Gastroesophageal sphincter (tissue), 3 donors: ENCODE measurements at regions not wholly inside any gene's neighbourhood (a gene's known extent, or its start where the extent isn't known, plus 50 kb on each side); places are given as distances from the start of the nearest gene placed in this dataset.

Source experiments
- CTCF ChIP-seq, 4 experiments: fragments of 200-600 bp in 2 of 4; fragments of 450-650 bp in 2 of 4; sonication (generic) in 1 of 4; IDR thresholded peaks; one replicate each; pipeline ENCODE4 v1.5.1; 2017 to 2019; ENCODE audit warnings: antibody characterized with exemption in 4 of 4, mild to moderate bottlenecking in 2 of 4, moderate library complexity in 2 of 4
- EP300 ChIP-seq: sonication (generic); formaldehyde crosslinking; IDR thresholded peaks from one replicate; pipeline ENCODE4 v1.6.1; 2017; ENCODE audit warnings: antibody characterized with exemption, mild to moderate bottlenecking

DNA sequence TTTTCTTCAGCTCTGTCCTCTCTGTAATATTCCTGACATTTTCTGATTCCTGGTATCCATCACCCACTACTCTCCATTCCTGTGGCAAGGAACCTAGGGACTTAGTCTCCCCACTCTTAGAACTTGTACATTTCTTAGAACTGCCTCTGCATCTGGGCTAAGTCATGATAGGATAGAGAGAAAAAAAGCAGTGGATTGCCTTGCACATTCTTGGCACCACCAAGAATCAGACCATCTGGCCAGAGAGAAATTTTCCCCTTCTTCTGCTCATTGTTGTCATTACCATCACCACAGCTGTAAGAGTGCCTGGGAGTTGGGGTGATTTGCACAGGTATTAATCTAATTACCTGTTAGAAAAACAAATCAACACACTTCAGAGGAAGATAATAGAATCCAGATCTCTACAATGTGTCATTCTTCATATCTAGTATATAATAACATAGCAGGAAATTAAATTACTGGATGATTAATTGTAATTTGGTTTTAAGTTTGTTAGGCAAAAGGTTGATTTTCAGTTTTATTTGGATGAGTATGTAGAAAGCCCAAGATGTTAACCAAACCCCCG, 264.8 kb upstream of the ZPLD1 start:
- TF ChIP-seq EP300 (no peak), CTCF (IDR thresholded peaks at IDR 0.05) (no peak)
